Tongue (tissue), 1 donor: ENCODE measurements at regions not wholly inside any gene's neighbourhood (a gene's known extent, or its start where the extent isn't known, plus 50 kb on each side); places are given as distances from the start of the nearest gene placed in this dataset.
"Not testable (repeated sequence)": the region's sequence is repeated elsewhere in the genome, so short reads cannot be mapped to it uniquely, and the experiment has no call there.

ENCODE experiments used
- DNase-seq: peaks from one replicate; pipeline ENCODE4 v3.0.0-alpha.2; 2015

DNA sequence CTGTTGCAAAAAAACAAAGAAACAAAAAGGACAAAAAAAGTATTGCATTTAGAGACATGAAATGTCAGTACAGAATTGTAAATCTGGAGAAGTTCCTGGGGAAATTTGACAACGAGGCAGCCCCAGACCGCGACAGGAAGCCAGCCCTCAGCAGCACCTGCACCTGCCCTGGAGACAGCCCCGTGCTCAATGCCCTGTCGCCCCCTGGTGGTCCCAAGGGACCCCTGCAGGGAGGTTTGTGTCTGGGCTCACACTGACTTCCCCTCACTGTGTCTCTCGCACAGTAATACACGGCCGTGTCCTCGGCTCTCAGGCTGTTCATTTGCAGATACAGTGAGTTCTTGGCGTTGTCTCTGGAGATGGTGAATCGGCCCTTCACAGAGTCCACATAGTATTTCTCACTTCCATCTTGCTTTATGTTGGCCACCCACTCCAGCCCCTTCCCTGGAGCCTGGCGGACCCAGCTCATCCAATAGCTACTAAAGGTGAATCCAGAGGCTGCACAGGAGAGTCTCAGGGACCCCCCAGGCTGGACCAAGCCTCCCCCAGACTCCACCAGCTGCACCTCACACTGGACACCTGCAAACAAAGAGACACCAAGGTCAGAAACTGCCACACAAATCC lies 535.6 kb downstream of the TMEM121 start:
- DNase-seq = not testable (repeated sequence)

DNA sequence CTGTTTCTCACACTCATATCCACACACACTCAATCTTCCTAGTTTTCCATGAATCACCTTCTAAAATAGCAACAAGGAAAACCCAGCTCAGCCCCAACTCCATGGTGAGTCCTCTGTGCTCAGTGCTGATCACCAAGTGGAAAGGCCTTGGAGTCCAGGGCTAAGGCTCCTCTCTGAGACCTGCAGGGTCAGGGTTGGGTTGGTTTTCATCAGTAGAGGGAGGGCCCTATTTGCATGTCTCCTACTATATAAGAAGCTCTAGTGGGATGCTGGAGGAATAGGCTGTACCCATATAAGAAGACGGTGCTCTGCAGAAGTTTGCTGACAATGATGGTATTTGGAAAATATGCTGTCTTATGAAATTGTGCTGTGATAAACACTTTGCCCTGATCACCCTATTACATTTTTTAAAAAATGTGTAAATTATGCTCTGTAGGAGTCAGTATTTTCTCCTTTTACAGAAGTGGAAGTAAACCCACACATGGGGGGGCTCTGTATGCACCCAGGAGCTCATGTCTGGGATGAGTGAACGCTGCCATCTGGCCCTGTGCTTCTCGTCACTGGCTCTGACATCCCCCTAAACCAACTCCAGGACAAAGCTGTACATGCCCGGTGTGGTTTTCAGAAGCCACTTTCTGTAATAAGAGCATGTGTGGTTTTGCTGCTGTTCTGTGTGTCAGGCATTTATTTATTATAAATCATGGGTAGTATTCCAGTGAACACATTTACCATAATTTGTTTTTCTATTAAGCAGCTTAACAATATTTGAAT lies 536.3 kb downstream of the TMEM121 start:
- no peak for DNase-seq

DNA sequence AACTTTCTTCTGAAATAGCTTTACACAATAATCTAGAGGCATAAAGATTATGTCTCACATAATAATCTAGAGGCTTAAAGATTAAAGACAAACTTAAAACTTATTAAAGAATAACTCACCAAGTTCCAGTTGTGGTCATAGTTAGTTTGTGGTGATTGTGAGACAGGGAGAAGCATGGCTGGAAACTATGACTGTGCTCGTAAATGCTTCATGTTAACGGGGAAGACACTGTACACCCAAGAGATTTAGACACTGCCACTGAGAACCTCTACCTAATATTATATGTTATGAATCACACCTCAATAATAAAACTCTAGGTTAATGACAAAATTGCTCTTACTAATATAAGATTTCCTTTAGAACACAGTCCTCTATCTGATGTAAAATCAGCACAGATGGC lies 541.6 kb downstream of the TMEM121 start:
- DNase-seq = no peak

- DNase-seq = no peak
Measured at GRCh38 chr14:106069804-106070625, 543.6 kb downstream of the TMEM121 start.

- no peak for DNase-seq
Measured at GRCh38 chr14:106080922-106081321, 554.5 kb downstream of the TMEM121 start.

GRCh38 chr14:106081721-106082120 lies 555.3 kb downstream of the TMEM121 start:
- DNase-seq = not testable (repeated sequence)

DNA sequence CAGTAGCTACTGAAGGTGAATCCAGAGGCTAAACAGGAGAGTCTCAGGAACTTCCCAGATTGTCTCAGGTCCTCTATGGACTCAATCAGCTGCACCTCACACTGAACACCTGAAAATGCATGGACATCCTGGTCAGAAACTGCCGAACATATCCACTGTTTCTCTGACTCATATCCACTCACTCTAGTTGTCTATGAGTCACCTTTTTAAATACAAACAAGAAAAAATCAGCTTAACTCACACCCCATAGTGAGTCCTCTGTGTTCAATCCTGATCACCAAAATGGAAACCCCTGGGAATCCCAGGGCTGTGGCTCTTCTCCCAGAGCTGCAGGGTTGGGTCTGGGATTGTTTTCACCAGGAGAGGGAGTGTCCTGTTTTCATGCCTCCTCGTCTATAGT lies 556.7 kb downstream of the TMEM121 start:
- no peak for DNase-seq

DNA sequence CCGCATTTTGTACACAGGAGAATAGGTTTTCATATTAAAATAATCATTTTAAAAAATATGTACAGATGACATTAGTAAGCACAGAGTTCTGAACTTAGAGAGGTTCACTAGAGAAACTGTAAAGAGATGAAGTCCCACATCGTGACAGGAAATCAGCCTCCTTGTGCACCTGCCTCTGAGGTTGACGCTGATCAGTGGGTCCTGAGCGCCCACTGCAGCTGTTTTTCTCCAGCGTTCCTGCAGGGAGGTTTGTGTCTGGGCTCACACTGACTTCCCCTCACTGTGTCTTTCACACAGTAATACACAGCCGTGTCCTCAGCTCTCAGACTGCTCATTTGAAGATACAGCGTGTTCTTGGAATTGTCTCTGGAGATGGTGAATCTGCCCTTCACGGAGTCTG lies 561.5 kb downstream of the TMEM121 start:
- DNase-seq = no peak

GRCh38 chr14:106088860-106089259 lies 562.5 kb downstream of the TMEM121 start:
- not testable (repeated sequence) for DNase-seq

DNA sequence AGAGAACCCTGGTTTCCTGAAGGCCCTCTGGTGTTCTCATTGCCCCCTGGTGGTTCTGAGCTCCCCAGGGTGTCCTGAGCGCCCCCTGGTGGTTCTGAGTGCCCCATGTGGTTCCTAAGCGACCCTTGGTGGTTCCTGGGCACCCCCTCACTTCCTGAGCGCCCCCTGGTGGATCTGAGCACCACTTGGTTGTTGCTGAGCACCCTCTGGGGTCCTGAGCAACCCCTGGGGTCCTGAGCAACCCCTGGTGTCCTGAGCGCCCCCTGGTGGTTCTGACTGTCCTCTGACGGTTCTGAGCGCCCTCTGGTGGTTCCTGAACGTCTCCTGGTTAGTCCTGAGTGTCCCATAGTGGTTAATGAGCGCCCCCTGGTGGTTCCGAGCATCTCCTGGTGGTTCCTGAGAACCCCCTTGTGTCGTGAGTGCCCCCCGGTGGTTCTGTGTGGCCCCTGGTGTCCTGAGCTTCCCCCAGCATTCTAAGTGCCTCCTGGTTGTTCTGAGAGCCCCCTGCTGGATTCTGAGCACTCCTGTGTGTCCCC lies 568.3 kb downstream of the TMEM121 start:
- DNase-seq = no peak

- DNase-seq = no peak
Measured at GRCh38 chr14:106107703-106108102, 581.3 kb downstream of the TMEM121 start.

- DNase-seq = no peak
Measured at GRCh38 chr14:106109337-106109736, 583.0 kb downstream of the TMEM121 start.

GRCh38 chr14:106115401-106115800 lies 589.0 kb downstream of the TMEM121 start:
- no peak for DNase-seq

DNA sequence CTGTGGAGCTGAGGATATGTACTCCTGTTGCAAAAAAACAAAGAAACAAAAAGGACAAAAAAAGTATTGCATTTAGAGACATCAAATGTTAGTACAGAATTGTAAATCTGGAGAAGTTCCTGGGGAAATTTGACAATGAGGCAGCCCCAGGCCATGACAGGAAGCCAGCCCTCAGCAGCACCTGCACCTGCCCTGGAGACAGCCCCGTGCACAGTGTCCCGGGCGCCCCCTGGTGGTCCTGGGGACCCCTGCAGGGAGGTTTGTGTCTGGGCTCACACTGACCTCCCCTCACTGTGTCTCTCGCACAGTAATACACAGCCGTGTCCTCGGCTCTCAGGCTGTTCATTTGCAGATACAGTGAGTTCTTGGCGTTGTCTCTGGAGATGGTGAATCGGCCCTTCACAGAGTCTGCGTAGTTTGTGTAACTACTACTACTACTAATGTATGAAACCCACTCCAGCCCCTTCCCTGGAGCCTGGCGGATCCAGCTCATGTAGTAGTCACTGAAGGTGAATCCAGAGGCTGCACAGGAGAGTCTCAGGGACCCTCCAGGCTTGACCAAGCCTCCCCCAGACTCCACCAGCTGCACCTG lies 590.1 kb downstream of the TMEM121 start:
- DNase-seq = not testable (repeated sequence)

DNA sequence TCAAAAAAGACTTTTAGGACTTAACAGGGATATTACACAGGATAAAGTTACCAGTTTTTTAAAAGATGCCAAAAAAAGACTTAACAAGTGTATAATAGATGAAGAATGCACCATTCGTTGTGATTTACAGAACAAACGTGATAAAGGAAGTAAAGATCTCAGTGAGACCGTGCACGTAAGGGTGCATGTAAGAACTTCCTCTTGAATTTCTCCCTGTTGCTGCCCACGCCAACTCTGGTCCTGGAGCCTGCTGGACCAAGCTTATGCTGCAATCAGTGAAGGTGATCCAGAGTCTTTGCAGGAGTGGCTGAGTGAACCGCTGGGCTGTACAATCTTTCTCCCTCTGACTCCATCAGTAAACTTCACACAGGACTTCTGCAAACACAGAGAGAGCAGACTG lies 593.7 kb downstream of the TMEM121 start:
- DNase-seq = no peak

DNA sequence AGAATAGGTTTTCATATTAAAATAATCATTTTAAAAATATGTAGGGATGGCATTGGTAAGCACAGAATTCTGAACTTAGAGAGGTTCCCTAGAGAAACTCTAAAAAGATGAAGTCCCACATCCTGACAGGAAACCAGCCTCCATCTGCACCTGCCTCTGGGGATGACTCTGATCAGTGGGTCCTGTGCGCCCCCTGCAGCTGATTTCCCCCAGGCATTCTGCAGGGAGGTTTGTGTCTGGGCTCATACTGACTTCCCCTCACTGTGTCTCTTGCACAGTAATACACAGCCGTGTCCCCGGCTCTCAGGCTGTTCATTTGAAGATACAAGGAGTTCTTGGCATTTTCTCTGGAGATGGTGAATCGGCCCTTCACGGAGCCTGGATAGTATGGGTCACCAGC lies 602.9 kb downstream of the TMEM121 start:
- DNase-seq = no peak

- DNase-seq = not testable (repeated sequence)
Measured at GRCh38 chr14:106129904-106130661, 603.7 kb downstream of the TMEM121 start.

DNA sequence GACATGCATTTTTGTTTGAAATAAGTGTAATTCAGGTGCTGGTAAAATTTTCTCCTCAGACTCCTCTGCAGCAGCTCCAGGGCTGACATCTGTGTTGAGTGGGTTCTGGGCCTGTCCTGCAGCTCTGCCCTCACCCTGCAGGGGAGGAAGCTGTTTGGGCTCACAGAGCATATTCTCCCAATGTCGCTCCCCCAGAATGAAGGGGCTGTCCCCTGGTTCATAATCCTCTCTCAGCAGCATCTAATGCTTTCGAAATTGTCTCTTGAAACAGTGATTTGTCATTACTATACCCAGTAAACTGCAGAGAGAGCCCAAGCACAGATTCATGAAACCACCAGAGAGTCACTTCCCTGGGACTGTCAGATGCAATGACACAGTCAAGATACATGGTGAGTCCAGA lies 606.7 kb downstream of the TMEM121 start:
- not testable (repeated sequence) for DNase-seq

DNA sequence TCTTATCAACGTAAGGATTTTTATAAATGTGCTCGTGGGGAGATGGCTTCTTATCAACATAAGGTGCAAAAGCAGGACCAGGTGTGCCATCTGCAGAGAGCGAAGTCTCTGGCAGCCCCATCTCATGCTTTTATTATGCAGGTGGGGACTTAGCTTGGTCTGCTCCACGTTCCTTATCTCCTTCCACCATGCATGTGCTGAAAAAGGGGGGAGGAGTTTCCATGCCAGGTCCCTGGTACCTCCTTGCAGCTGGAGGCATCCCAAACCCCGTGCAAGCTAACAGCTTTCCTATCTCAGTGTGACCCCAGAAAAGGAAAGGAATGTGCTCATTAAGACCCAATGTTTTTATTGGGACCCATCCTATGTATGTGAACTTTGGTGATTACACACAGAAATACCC lies 608.5 kb downstream of the TMEM121 start:
- no peak for DNase-seq

GRCh38 chr14:106141242-106142220 lies 615.1 kb downstream of the TMEM121 start:
- DNase-seq = no peak
